ENCODE measurements at regions not wholly inside any gene's neighbourhood (a gene's known extent, or its start where the extent isn't known, plus 50 kb on each side); places are given as distances from the start of the nearest gene placed in this dataset.

GRCh38 chr9:129514497-129514867 lies 106.4 kb downstream of the C9orf50 start:
- Histone ChIP-seq H3F3A (replicated peaks; ENCODE audit: insufficient read depth) (peaks cover 9% of the 10 kb centered on the region), H3K27ac (ENCODE audit: low read depth in 2 of 2, low read length in 1 of 2) (no peak overlapping the region), H3K36me3 (replicated peaks in 1 of 2; ENCODE audit: control insufficient read depth in 1 of 2, insufficient read depth in 2 of 2, low read length in 1 of 2) (no peaks in the 10 kb centered on the region), H3K4me1 (ENCODE audit: control insufficient read depth in 1 of 2, insufficient read depth in 2 of 2, low read depth in 1 of 2, low read length in 1 of 2) (no peaks in the 10 kb centered on the region), H4K20me1 (ENCODE audit: insufficient read depth) (no peaks in the 10 kb centered on the region), H3K27me3 (ENCODE audit: insufficient read depth) (no peaks in the 10 kb centered on the region), H2AFZ (ENCODE audit: low read depth) (no peak overlapping the region), H3K9ac (no peak overlapping the region), H3K4me2 (no peak overlapping the region), H3K9me3 (peaks cover 9% of the 10 kb centered on the region; the same call in 1 of the 2 replicates), H3K9me2 (no peaks in the 10 kb centered on the region), H3K79me2 (ENCODE audit: insufficient read depth) (no peaks in the 10 kb centered on the region), H3K4me3 (ENCODE audit: low read depth in 2 of 2, low read length in 1 of 2) (no peak overlapping the region)
- DNase-seq = no peak
- TF ChIP-seq REST (IDR thresholded peaks at IDR 0.05; ENCODE audit: low read depth, low read length) (no peak), MAX (IDR thresholded peaks at IDR 0.05; ENCODE audit: low read depth) (no peak), ZBTB33 (IDR thresholded peaks at IDR 0.05; ENCODE audit: borderline replicate concordance, low read depth) (no peak)
- POLR2A ChIA-PET = no interaction called here
- 47% methylated on average over 1 of the region's 3 CpGs for WGBS (ENCODE audit: low lambda C conversion rate)
- CTCF ChIA-PET = interaction anchor here (0.6 to 1.6 kb wide), 2 partner anchors 54 to 376 kb away, joined by 3 to 4 read pairs; no protein-coding TSS in a partner anchor

- peaks cover 9% of the 10 kb centered on the region; the same call in 1 of the 2 replicates for H3K9me3 ChIP-seq
- DNase-seq = no peak
- H3K27ac ChIP-seq (ENCODE audit: low read depth in 2 of 2, low read length in 1 of 2) = no peak overlapping the region
- no peaks in the 10 kb centered on the region for H4K20me1 ChIP-seq (ENCODE audit: insufficient read depth)
- POLR2A ChIA-PET = no interaction called here
- no peaks in the 10 kb centered on the region for H3K4me1 ChIP-seq (ENCODE audit: control insufficient read depth in 1 of 2, insufficient read depth in 2 of 2, low read depth in 1 of 2, low read length in 1 of 2)
- peaks cover 9% of the 10 kb centered on the region for H3F3A ChIP-seq (replicated peaks; ENCODE audit: insufficient read depth)
- no peaks in the 10 kb centered on the region for H3K79me2 ChIP-seq (ENCODE audit: insufficient read depth)
- no peak overlapping the region for H3K9ac ChIP-seq
- H3K4me3 ChIP-seq (ENCODE audit: low read depth in 2 of 2, low read length in 1 of 2) = no peak overlapping the region
- TF ChIP-seq CTCF (IDR thresholded peaks at IDR 0.05) = no peak
- no peak for TF ChIP-seq EZH2phosphoT487 (IDR thresholded peaks at IDR 0.05; ENCODE audit: borderline replicate concordance, low read depth)
- no peak for TF ChIP-seq CHD2 (IDR thresholded peaks at IDR 0.05; ENCODE audit: low read length, partially characterized antibody)
- no peak for TF ChIP-seq USF1 (IDR thresholded peaks at IDR 0.05; ENCODE audit: borderline replicate concordance, low read depth)
- TF ChIP-seq ELF1 (IDR thresholded peaks at IDR 0.05) = no peak
- TF ChIP-seq JUND (IDR thresholded peaks at IDR 0.05) = no peak
- TF ChIP-seq RAD21 (IDR thresholded peaks at IDR 0.05; ENCODE audit: low read length) = no peak
- TF ChIP-seq RCOR1 (IDR thresholded peaks at IDR 0.05; ENCODE audit: low read length) = no peak
- no peak for TF ChIP-seq EP300 (IDR thresholded peaks at IDR 0.05; ENCODE audit: borderline replicate concordance in 1 of 2, low read depth in 1 of 2, low read length in 1 of 2)
- no peak for TF ChIP-seq FOXJ3 (CRISPR knock-in tag; IDR thresholded peaks at IDR 0.05)
- TF ChIP-seq MAX (IDR thresholded peaks at IDR 0.05; ENCODE audit: low read depth) = no peak
- TF ChIP-seq NFIC (IDR thresholded peaks at IDR 0.05; ENCODE audit: borderline replicate concordance) = no peak
- no peak for TF ChIP-seq TEAD4 (IDR thresholded peaks at IDR 0.05; ENCODE audit: borderline replicate concordance, insufficient read depth)
- no peak overlapping the region for H3K4me2 ChIP-seq
- H3K27me3 ChIP-seq (ENCODE audit: insufficient read depth) = no peaks in the 10 kb centered on the region
- WGBS (ENCODE audit: low lambda C conversion rate) = 100% methylated on average over 2 of the region's 7 CpGs
- CTCF ChIA-PET = interaction anchor here (0.6 to 1.6 kb wide), 2 partner anchors 55 to 375 kb away, joined by 3 to 4 read pairs; no protein-coding TSS in a partner anchor
- H3K9me2 ChIP-seq = no peaks in the 10 kb centered on the region
- no peaks in the 10 kb centered on the region for H3K36me3 ChIP-seq (replicated peaks in 1 of 2; ENCODE audit: control insufficient read depth in 1 of 2, insufficient read depth in 2 of 2, low read length in 1 of 2)
- no peak overlapping the region for H2AFZ ChIP-seq (ENCODE audit: low read depth)
Observed at GRCh38 chr9:129513856-129514496, 106.9 kb downstream of the C9orf50 start.
